Gastroesophageal sphincter (tissue), 3 donors: ENCODE measurements at regions not wholly inside any gene's neighbourhood (a gene's known extent, or its start where the extent isn't known, plus 50 kb on each side); places are given as distances from the start of the nearest gene placed in this dataset.
"Not testable (repeated sequence)": the region's sequence is repeated elsewhere in the genome, so short reads cannot be mapped to it uniquely, and the experiment has no call there.

Experiments used
- EP300 ChIP-seq: sonication (generic); formaldehyde crosslinking; IDR thresholded peaks from one replicate; pipeline ENCODE4 v1.6.1; 2017; ENCODE audit warnings: antibody characterized with exemption, mild to moderate bottlenecking
- POLR2AphosphoS5 ChIP-seq: sonication (generic); formaldehyde crosslinking; IDR thresholded peaks from one replicate; pipeline ENCODE4 v1.6.1; 2017; ENCODE audit warnings: antibody characterized with exemption
- TF ChIP-seq, protein P1 (sequence below), 4 experiments: fragments of 200-600 bp in 2 of 4; fragments of 450-650 bp in 2 of 4; sonication (generic) in 1 of 4; IDR thresholded peaks; one replicate each; pipeline ENCODE4 v1.5.1; 2017 to 2019; ENCODE audit warnings: antibody characterized with exemption in 4 of 4, mild to moderate bottlenecking in 2 of 4, moderate library complexity in 2 of 4

GRCh38 chr3:8325833-8326232, 175.8 kb upstream of the LMCD1 start:
- TF ChIP-seq, protein P1, sequence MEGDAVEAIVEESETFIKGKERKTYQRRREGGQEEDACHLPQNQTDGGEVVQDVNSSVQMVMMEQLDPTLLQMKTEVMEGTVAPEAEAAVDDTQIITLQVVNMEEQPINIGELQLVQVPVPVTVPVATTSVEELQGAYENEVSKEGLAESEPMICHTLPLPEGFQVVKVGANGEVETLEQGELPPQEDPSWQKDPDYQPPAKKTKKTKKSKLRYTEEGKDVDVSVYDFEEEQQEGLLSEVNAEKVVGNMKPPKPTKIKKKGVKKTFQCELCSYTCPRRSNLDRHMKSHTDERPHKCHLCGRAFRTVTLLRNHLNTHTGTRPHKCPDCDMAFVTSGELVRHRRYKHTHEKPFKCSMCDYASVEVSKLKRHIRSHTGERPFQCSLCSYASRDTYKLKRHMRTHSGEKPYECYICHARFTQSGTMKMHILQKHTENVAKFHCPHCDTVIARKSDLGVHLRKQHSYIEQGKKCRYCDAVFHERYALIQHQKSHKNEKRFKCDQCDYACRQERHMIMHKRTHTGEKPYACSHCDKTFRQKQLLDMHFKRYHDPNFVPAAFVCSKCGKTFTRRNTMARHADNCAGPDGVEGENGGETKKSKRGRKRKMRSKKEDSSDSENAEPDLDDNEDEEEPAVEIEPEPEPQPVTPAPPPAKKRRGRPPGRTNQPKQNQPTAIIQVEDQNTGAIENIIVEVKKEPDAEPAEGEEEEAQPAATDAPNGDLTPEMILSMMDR (IDR thresholded peaks at IDR 0.05): not testable (repeated sequence)
- TF ChIP-seq POLR2AphosphoS5, EP300: not testable (repeated sequence)
